CD4-positive, alpha-beta T cell treated with Interleukin-1 beta for 1 hour (primary cell): ENCODE measurements at regions not wholly inside any gene's neighbourhood (a gene's known extent, or its start where the extent isn't known, plus 50 kb on each side); places are given as distances from the start of the nearest gene placed in this dataset.
A peak's percentile ranks its signal among the peaks of the same experiment; 100 is the strongest.
"Not testable (repeated sequence)": the region's sequence is repeated elsewhere in the genome, so short reads cannot be mapped to it uniquely, and the experiment has no call there.

Experiments used
- DNase-seq, 2 donors: peaks; one replicate each; pipeline ENCODE4 v3.0.0-alpha.2; 2020 to 2022

GRCh38 chr3:34013818-34014570, 215.6 kb downstream of the PDCD6IP start:
- no peak for DNase-seq

GRCh38 chr3:34015204-34016142, 217.0 kb downstream of the PDCD6IP start:
- no peak for DNase-seq

DNA sequence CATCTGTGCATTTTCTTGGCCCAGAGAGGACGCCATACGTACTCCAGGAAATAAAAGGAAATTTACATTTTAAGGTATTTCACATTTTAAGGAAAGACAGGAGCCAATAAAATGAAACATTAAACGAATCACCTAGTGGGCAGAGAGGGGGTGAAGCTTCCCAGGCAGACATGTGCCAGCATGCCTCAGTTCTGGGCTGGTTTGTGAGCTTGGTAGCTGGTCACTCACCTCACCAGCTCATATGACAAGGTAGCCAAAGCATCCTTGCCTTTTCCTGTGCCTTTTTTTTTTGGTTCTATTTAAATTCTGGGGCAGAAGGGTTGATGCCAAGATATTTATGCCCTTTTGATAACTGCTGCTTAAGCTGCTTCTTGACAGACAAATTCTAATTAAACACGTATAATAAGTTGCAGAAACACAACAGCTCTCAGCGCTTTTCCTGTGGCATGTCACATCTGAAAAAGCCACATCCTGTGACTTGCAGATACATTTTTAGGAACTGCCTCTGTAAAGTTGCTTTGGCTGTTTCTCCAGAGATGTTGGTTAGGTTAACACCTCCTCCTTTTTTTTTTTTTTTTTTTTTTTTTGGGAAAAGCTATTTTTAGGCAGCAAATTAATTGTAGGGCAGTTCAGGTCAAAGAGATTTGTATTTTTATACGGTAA, 218.6 kb downstream of the PDCD6IP start:
- peak; percentile 2 to 38 for DNase-seq

- no peak for DNase-seq
These were observed 219.3 kb downstream of the PDCD6IP start for GRCh38 chr3:34017757-34018156.

GRCh38 chr3:34019158-34019557, 220.7 kb downstream of the PDCD6IP start:
- DNase-seq: no peak

DNA sequence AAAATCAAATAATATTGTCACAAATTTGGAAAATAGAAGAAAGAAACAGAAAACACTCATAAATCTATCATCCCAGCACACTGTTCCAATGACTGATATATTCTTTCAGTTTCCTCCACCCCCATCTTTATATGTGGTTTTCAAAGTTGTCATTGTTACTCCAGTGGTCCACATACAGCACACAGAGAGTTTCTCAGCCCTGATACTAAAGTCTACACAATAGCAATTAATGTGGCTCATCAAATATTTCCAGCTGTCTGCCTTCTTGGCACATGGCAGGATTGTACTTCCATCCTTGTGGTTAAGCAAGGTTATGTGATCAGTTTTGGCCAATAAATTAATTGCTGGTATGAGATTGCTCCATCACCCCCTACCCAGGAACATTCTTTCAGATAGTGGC, 221.7 kb downstream of the PDCD6IP start:
- DNase-seq: no peak

DNA sequence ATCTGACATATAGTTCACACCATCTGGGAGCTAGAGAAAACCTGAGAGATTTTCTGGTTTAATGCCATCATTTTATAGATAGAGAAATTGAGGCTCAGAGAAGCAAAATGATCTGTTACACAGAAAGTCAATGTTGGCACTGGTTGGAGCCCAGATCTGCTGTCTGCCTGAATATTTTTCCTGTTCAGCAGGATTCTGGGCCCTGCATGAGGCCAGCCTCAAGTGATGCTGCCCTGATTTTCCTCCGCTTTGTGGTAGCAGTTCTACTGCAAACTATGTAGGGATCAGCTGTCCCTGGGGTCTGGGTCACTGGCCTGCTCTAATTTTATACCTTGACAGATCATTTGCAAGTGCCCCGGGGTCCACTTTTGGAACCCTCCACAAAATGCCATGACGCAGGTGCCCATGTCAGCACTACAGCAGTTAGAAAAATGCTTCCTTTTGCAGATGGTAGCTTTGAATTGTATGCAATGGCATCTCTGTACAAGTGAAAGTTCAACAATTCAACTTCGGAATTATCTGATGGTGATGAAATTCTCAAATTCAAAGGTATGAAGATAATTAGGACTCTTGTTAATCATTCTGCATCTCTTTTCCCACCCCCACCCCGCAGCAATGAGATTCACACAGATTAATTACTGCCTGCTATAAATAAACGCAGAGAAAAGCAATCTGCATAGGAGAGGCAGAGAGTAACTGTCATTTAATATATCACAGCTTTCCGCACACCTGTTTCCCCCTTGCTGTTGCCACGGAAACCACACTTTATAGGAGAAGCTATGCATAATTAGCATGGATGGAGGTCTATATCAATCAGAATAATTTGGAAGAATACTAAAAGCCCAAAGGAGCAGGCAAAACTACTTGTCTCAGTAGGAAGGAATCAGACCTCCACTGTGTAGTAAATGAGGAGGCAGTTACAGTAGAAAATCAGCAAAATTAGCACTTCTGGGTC, 222.6 kb downstream of the PDCD6IP start:
- no peak for DNase-seq

- no peak for DNase-seq
These were observed 223.7 kb downstream of the PDCD6IP start for GRCh38 chr3:34022147-34022546.

DNA sequence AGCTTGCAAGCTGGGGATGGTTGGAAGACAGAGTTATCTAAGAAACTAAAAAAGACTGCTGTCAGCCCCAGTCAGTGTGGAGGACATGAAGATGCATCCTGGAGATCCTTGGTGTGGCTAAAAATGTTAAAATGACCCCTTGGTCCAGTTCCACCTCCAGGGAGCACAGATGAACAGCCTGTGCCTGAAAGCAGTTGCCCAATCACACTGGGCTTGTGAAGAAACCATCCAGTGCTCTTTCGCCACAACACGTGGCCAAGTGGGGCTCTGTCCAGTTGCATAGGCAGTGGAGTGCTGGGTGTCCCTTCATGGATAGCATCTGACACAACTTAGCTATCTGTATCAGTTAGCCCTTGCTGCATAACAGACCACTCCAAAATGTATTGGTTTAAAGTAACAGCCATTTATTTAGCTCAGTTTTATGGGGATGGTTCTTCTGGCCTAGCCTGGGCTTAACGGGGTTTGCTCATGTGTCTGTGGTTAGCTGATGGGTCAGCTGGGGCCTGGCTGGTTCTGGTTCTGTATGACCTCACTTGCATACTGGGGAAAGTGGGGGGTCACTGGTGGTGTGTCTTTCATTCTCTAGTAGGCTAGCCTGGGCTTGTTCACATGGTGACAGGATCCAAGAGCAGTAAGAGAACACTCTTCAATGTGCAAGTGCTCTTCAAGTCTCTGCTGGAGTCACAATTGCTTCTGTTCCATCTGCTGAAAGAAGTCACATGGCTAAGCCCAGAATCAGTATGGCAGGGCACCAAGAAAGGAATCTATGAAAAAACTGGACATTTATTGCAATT, 226.2 kb downstream of the PDCD6IP start:
- no peak for DNase-seq

DNA sequence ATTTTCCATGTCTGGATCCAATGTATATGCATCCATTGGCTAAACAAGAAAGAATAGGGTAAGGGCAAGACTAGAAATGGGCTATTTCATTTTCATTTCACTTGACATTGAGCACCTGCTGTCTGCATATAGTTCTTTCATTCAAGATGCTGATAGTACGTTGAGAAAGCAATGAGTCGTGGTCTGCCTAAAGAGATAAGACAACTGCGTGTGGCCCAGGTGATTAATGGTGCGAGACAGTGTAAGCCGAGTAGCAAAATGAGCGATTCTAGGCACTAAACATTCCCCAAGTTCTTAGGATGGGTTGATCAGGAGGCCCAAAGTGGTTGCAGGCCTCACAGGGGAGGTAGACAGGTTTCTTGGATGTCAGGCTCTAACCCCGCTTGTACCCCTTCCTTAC, 235.4 kb downstream of the PDCD6IP start:
- no peak for DNase-seq

DNA sequence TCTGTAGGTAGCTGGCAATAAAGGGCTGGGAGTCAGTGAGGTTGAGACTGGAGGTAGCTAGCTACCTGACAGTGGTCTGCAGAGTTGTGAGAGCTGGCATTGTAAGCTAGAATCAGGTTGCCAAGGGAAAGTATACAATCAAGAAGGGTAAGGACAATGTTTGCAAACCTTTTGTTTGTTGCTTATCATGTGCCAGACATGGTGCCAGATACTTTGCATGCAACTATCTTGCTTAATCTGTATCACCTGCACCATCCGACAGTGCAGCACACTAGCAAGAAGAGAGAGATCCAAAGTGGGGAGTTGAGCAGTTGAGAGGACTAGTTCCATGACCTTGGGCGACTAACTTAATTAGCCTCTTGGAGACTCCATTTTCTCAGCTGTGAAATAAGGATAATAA, 236.4 kb downstream of the PDCD6IP start:
- DNase-seq: no peak

GRCh38 chr3:34035775-34036174, 237.3 kb downstream of the PDCD6IP start:
- DNase-seq: no peak

DNA sequence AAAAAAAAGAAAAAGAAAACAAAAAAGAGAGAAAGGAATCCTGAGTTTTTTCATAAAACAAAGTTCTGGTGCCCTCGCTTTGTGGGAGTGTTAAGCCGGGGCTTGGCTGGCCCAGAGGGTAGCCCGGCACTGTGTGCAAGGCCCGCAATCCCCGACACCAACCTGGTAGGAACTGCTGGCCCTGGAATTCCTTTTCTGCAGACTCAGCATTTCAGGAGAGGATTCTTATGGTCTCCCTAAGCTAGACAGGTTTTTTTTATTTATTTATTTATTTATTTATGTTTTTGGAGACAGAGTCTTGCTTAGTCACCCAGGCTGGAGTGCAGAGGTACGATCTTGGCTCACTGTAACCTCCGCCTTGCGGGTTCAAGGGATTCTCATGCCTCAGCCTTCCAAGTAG, 238.8 kb downstream of the PDCD6IP start:
- DNase-seq: no peak

DNA sequence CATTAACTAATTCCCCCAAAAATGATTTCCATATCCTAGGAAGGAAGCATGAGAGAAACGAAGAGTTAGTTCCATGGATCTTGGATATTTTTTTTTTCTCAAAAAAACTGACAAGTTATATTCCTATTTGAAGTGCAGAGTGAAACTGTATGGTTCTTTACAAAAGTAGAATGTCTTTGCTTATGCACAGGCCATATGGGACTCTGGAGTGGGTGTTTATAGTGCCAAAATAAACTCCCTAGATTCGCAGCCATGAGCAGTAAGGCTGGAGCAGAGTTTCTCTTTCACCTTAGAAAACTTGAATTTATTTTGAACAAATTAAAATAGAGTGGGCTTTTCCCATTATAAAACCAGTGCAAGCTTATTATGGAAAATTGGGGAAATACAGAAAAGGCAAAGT, 239.7 kb downstream of the PDCD6IP start:
- no peak for DNase-seq

- DNase-seq: no peak
These were observed 247.7 kb downstream of the PDCD6IP start for GRCh38 chr3:34046154-34046553.

DNA sequence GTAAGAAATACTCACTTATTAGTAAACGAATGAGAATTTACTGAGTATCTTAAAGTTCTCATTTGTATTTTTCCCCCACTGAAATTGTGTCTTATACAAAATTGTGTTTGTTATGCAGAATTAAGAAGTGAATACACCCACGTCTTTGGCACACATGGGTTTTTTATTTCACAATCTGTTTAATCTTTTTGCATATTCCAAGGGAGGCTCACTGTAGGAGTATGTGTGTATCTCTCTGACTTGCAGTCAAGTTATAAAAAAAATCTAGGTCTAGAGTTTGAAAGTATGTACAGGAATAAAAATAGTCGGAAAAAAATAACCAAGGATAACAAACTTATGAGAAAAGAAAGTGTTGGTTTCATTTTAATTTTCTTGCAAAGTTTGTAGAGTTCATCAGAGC, 255.2 kb downstream of the PDCD6IP start:
- no peak for DNase-seq

DNA sequence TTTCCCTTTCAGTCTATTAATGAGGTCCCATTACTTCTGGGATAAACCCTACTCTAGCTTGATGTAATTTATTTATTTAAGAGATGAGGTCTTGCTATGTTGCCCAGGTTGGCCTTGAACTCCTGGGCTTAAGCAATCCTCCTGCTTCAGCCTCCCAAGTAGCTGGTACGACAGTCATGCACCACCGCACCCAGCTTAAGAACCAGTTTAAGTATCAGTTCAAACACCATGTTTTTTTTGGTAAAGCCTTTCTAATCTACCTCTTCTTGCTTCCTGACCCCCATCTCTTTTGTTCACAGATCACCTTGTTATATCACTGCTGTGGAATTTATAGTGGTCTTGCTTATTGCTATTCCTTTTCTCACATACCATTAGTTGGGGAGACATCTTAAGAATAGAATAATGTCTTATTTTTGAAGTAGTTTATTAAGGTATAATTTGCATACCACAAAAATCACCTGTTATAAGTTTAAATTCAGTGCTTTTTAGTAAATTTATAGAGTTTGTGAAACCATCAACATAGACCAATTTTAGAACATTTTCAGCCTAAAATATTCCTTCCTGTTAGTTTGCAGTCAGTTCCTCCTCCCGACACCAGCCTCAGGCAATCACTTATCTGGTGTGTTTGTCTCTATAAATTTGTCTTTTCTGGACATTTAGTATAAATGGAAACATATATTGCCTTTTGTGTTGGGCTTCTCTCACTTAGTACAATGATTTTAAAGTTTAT, 257.9 kb downstream of the PDCD6IP start:
- no peak for DNase-seq

GRCh38 chr3:34056951-34057390, 258.5 kb downstream of the PDCD6IP start:
- no peak for DNase-seq

GRCh38 chr3:34060995-34061394, 262.6 kb downstream of the PDCD6IP start:
- not testable (repeated sequence) for DNase-seq

- no peak for DNase-seq
These were observed 267.5 kb downstream of the PDCD6IP start for GRCh38 chr3:34065901-34066300.

DNA sequence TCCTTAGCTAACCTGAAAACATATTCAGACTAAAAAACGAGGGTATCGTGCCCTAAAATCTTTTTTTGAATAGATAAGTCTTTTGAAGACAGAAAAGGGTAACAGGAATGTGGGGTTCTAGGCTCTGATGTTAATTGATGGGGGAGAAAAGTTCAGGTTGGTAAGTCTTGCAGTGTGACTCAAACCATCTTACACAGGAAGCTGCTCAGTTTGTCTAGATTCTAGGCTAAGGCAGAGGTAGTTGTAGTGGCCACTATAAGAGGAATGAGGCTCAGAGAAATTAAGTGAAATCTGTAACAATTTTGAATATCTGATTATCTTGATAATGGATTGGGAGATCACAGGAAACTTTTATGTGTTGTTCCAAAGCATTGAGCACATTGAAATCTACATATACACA, 267.9 kb downstream of the PDCD6IP start:
- no peak for DNase-seq
